WTC11 (cell line): ENCODE measurements at regions not wholly inside any gene's neighbourhood (a gene's known extent, or its start where the extent isn't known, plus 50 kb on each side); places are given as distances from the start of the nearest gene placed in this dataset.

Experiments used
- ATF1 ChIP-seq: sonication (generic); formaldehyde crosslinking; IDR thresholded peaks from 2 replicates; pipeline ENCODE4 v1.8.1; 2023; ENCODE audit warnings: mild to moderate bottlenecking, moderate library complexity, missing genetic modification reagents
- GTF2I ChIP-seq: fragments of 250-450 bp; sonication (Bioruptor Pico); conservative IDR thresholded peaks from 2 replicates; pipeline ENCODE4 v1.4.0; 2021; ENCODE audit warnings: mild to moderate bottlenecking
- TEAD4 ChIP-seq: sonication (generic); formaldehyde crosslinking; IDR thresholded peaks from 2 replicates; pipeline ENCODE4 v1.8.0; 2022; ENCODE audit warnings: mild to moderate bottlenecking, missing genetic modification reagents
- ZNF416 ChIP-seq: fragments of 250-450 bp; sonication (Bioruptor Pico); IDR thresholded peaks from 2 replicates; pipeline ENCODE4 v1.9.0; 2021; ENCODE audit warnings: mild to moderate bottlenecking, inconsistent platforms
- TF ChIP-seq, protein P1 (sequence below): fragments of 200-600 bp; IDR thresholded peaks from 2 replicates; pipeline ENCODE4 v1.8.0; 2022; ENCODE audit warnings: antibody characterized with exemption
- TF ChIP-seq, protein P2 (sequence below): sonication (generic); formaldehyde crosslinking; IDR thresholded peaks from 2 replicates; pipeline ENCODE4 v1.8.0; 2023; ENCODE audit warnings: missing genetic modification reagents, mild to moderate bottlenecking, borderline replicate concordance
- TF ChIP-seq, protein P3 (sequence below): sonication (generic); formaldehyde crosslinking; IDR thresholded peaks from 2 replicates; pipeline ENCODE4 v1.8.1; 2023; ENCODE audit warnings: mild to moderate bottlenecking, missing genetic modification reagents, moderate library complexity
- TF ChIP-seq, protein P4 (sequence below): sonication (generic); formaldehyde crosslinking; IDR thresholded peaks from 2 replicates; pipeline ENCODE4 v1.8.0; 2022; ENCODE audit warnings: mild to moderate bottlenecking, missing genetic modification reagents

DNA sequence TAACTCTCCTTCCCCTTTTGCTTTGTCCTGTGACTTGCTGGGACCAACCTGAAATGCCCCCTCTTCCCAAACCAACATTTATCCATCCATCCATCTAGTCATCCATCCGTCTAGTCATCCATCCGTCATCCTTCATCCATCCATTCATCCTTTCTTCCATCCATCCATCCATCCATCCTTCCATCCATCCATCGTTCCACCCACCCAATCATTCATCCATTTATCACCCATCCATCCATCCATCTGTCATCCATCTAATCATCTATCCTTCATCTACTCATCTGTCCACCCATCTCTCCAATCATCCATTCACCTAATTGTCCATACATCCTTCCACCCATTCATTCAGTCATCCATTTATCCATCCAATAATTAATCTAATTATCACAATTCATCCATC is 92.7 kb downstream of the EDN3 start:
- no peak for TF ChIP-seq GTF2I (CRISPR knock-in tag)
- TF ChIP-seq, protein P1, sequence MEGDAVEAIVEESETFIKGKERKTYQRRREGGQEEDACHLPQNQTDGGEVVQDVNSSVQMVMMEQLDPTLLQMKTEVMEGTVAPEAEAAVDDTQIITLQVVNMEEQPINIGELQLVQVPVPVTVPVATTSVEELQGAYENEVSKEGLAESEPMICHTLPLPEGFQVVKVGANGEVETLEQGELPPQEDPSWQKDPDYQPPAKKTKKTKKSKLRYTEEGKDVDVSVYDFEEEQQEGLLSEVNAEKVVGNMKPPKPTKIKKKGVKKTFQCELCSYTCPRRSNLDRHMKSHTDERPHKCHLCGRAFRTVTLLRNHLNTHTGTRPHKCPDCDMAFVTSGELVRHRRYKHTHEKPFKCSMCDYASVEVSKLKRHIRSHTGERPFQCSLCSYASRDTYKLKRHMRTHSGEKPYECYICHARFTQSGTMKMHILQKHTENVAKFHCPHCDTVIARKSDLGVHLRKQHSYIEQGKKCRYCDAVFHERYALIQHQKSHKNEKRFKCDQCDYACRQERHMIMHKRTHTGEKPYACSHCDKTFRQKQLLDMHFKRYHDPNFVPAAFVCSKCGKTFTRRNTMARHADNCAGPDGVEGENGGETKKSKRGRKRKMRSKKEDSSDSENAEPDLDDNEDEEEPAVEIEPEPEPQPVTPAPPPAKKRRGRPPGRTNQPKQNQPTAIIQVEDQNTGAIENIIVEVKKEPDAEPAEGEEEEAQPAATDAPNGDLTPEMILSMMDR: no peak
- TF ChIP-seq, protein P2, sequence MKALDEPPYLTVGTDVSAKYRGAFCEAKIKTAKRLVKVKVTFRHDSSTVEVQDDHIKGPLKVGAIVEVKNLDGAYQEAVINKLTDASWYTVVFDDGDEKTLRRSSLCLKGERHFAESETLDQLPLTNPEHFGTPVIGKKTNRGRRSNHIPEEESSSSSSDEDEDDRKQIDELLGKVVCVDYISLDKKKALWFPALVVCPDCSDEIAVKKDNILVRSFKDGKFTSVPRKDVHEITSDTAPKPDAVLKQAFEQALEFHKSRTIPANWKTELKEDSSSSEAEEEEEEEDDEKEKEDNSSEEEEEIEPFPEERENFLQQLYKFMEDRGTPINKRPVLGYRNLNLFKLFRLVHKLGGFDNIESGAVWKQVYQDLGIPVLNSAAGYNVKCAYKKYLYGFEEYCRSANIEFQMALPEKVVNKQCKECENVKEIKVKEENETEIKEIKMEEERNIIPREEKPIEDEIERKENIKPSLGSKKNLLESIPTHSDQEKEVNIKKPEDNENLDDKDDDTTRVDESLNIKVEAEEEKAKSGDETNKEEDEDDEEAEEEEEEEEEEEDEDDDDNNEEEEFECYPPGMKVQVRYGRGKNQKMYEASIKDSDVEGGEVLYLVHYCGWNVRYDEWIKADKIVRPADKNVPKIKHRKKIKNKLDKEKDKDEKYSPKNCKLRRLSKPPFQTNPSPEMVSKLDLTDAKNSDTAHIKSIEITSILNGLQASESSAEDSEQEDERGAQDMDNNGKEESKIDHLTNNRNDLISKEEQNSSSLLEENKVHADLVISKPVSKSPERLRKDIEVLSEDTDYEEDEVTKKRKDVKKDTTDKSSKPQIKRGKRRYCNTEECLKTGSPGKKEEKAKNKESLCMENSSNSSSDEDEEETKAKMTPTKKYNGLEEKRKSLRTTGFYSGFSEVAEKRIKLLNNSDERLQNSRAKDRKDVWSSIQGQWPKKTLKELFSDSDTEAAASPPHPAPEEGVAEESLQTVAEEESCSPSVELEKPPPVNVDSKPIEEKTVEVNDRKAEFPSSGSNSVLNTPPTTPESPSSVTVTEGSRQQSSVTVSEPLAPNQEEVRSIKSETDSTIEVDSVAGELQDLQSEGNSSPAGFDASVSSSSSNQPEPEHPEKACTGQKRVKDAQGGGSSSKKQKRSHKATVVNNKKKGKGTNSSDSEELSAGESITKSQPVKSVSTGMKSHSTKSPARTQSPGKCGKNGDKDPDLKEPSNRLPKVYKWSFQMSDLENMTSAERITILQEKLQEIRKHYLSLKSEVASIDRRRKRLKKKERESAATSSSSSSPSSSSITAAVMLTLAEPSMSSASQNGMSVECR (CRISPR knock-in tag): no peak
- TF ChIP-seq, protein P3, sequence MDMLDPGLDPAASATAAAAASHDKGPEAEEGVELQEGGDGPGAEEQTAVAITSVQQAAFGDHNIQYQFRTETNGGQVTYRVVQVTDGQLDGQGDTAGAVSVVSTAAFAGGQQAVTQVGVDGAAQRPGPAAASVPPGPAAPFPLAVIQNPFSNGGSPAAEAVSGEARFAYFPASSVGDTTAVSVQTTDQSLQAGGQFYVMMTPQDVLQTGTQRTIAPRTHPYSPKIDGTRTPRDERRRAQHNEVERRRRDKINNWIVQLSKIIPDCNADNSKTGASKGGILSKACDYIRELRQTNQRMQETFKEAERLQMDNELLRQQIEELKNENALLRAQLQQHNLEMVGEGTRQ (CRISPR knock-in tag): no peak
- no peak for TF ChIP-seq TEAD4
- TF ChIP-seq, protein P4, sequence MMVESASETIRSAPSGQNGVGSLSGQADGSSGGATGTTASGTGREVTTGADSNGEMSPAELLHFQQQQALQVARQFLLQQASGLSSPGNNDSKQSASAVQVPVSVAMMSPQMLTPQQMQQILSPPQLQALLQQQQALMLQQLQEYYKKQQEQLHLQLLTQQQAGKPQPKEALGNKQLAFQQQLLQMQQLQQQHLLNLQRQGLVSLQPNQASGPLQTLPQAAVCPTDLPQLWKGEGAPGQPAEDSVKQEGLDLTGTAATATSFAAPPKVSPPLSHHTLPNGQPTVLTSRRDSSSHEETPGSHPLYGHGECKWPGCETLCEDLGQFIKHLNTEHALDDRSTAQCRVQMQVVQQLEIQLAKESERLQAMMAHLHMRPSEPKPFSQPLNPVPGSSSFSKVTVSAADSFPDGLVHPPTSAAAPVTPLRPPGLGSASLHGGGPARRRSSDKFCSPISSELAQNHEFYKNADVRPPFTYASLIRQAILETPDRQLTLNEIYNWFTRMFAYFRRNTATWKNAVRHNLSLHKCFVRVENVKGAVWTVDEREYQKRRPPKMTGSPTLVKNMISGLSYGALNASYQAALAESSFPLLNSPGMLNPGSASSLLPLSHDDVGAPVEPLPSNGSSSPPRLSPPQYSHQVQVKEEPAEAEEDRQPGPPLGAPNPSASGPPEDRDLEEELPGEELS (CRISPR knock-in tag): no peak
- TF ChIP-seq ATF1 (CRISPR knock-in tag): no peak
- TF ChIP-seq ZNF416 (CRISPR knock-in tag): no peak
